Uterus (tissue), 3 donors: ENCODE measurements at regions not wholly inside any gene's neighbourhood (a gene's known extent, or its start where the extent isn't known, plus 50 kb on each side); places are given as distances from the start of the nearest gene placed in this dataset.

Source experiments
- DNase-seq, 2 donors: peaks; one replicate each; pipeline ENCODE4 v3.0.0-alpha.2; 2019 to 2020
- H3K27ac ChIP-seq, 2 donors: fragments of 200-600 bp; sonication (generic); 1 replicate in 1 of 2; 2 replicates in 1 of 2; pipeline ENCODE4 v1.5.1; 2016 to 2018
- H3K27me3 ChIP-seq, 2 donors: fragments of 200-600 bp; sonication (generic); one replicate each; pipeline ENCODE4 v1.5.1; 2018 to 2019; ENCODE audit warnings: control low read depth in 1 of 2
- H3K36me3 ChIP-seq, 2 donors: fragments of 200-600 bp; sonication (generic); one replicate each; pipeline ENCODE4 v1.5.1; 2019; ENCODE audit warnings: control low read depth in 1 of 2
- H3K4me1 ChIP-seq, 2 donors: fragments of 200-600 bp; sonication (generic); one replicate each; pipeline ENCODE4 v1.5.1; 2018 to 2019; ENCODE audit warnings: control low read depth in 1 of 2
- H3K4me3 ChIP-seq, 2 donors: fragments of 200-600 bp; sonication (generic); 1 replicate in 1 of 2; 2 replicates in 1 of 2; pipeline ENCODE4 v1.5.1; 2018 to 2019; ENCODE audit warnings: mild to moderate bottlenecking in 1 of 2
- H3K9me3 ChIP-seq, 2 donors: fragments of 200-600 bp; sonication (generic); one replicate each; pipeline ENCODE4 v1.5.1; 2019; ENCODE audit warnings: control low read depth in 1 of 2
- CTCF ChIP-seq, 4 experiments: fragments of 200-600 bp in 2 of 4; fragments of 450-650 bp in 2 of 4; sonication (generic) in 2 of 4; IDR thresholded peaks; one replicate each; pipeline ENCODE4 v1.5.1; 2016 to 2019; ENCODE audit warnings: antibody characterized with exemption in 4 of 4, mild to moderate bottlenecking in 2 of 4, moderate library complexity in 1 of 4
- POLR2A ChIP-seq, 2 donors: fragments of 450-650 bp; IDR thresholded peaks; one replicate each; pipeline ENCODE4 v1.6.1; 2016; ENCODE audit warnings: antibody characterized with exemption in 2 of 2, mild to moderate bottlenecking in 1 of 2, moderate library complexity in 1 of 2
- intact Hi-C: fragments of 100-400 bp; cut with DNase I; formaldehyde crosslinking; loops from one replicate; pipeline ENCODE4 v1.15.1; 2023; ENCODE audit warnings: low total_unique reads
- donor health status: DM: yes; HTN: yes; CAD: no.

GRCh38 chr22:48596111-48596850 lies 1231.4 kb downstream of the BRD1 start:
- Histone ChIP-seq H3K27me3 (no peaks in the 10 kb centered on the region), H3K36me3 (no peaks in the 10 kb centered on the region), H3K27ac (no peak overlapping the region), H3K4me1 (no peaks in the 10 kb centered on the region), H3K9me3 (no peaks in the 10 kb centered on the region), H3K4me3 (no peak overlapping the region)
- no peak for DNase-seq
- TF ChIP-seq CTCF (IDR thresholded peaks at IDR 0.05), result no peak
- TF ChIP-seq POLR2A (IDR thresholded peaks at IDR 0.05), result no peak
- intact Hi-C loops, result no loop called here

DNA sequence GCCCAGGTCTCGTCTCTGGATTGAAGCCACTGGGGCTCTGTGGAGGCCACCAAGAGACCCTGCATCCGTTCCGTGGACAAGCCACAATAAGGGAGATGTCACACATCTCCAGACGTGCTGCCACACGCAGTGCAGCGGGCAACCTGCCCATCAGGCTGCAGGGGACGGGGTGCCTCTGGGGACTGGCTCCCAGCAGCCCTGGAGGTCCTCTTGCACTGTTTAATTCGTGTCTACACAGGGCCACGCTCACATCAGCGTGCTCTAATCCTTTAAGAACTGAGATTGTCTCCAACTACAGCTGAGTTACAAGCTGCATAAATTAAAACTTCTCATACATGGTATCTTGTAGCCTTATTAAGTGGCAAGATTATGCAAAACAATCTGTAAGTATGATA lies 1232.2 kb downstream of the BRD1 start:
- H3K4me3 ChIP-seq, result no peak overlapping the region
- H3K4me1 ChIP-seq, result no peaks in the 10 kb centered on the region
- intact Hi-C loops, result no loop called here
- no peaks in the 10 kb centered on the region for H3K36me3 ChIP-seq
- H3K9me3 ChIP-seq, result no peaks in the 10 kb centered on the region
- no peaks in the 10 kb centered on the region for H3K27me3 ChIP-seq
- H3K27ac ChIP-seq, result no peak overlapping the region
- no peak for TF ChIP-seq POLR2A (IDR thresholded peaks at IDR 0.05)
- TF ChIP-seq CTCF (IDR thresholded peaks at IDR 0.05), result no peak
- no peak for DNase-seq

DNA sequence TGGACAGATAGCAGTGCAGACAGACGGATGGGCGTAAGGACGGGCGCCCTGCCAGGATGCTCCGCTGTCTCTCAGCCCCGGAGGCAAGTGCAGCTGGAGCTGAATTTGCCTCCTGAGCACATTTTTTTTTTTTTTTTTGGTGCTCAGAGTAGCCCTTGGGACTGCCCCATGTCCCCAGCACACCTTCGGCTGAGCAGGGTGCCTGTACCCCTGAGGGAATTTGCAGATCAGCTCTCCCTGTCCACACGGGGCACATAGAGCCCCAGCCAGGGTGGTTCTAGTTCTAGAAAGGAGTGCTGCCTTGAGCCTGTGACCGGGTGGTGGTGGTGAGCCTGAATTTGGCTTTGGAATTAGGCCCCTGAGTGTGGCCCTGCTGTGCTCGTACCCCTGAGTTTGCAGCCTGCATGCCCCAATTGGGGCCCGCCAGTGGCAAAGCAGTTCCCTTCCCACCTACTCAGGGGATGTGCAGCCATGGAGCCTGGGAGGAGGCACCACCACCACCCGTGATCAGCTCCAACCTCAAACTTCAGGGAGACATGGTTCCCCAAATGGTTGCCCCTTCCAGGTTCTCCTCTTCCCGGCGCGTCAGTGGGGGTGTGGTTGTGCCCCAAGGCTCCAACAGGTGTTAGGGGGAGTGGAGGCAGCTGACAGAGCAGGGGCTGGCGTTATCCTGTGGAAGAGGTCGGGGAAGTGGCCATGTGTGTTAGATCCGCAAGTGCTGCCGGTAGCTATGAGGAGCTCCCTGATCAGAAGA lies 1232.7 kb downstream of the BRD1 start:
- Histone ChIP-seq H3K4me1 (no peaks in the 10 kb centered on the region), H3K27ac (no peak overlapping the region), H3K27me3 (no peaks in the 10 kb centered on the region), H3K4me3 (no peak overlapping the region), H3K36me3 (no peaks in the 10 kb centered on the region), H3K9me3 (no peaks in the 10 kb centered on the region)
- DNase-seq, result no peak
- no peak for TF ChIP-seq CTCF (IDR thresholded peaks at IDR 0.05)
- TF ChIP-seq POLR2A (IDR thresholded peaks at IDR 0.05), result no peak
- intact Hi-C loops, result no loop called here

GRCh38 chr22:48594016-48594756 lies 1233.5 kb downstream of the BRD1 start:
- no peaks in the 10 kb centered on the region for H3K9me3 ChIP-seq
- H3K4me1 ChIP-seq, result no peaks in the 10 kb centered on the region
- no peak for DNase-seq
- no peaks in the 10 kb centered on the region for H3K27me3 ChIP-seq
- TF ChIP-seq CTCF (IDR thresholded peaks at IDR 0.05), result no peak
- no peak for TF ChIP-seq POLR2A (IDR thresholded peaks at IDR 0.05)
- H3K36me3 ChIP-seq, result no peaks in the 10 kb centered on the region
- no peak overlapping the region for H3K4me3 ChIP-seq
- H3K27ac ChIP-seq, result no peak overlapping the region
- intact Hi-C loops, result no loop called here

DNA sequence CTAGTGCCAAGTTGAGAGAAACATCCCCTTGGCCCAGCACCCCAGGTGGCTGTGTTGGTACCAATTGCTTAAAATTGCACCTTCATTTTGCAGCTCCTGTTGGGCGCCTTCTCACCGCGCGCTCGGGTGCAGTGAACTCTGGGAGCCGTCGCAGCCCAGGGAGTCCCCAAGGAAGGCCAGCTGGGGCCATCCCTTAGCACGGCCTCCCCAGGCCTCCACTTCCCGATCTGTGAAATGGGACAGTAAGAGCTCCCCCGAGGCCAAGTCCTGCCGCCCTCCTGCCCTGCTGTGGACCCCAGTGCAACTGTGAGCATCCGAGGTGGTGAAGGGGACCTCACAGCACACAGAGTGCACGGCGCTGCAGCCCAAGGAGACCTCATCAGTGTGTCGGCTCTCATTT lies 1234.1 kb downstream of the BRD1 start:
- Histone ChIP-seq H3K4me1 (no peaks in the 10 kb centered on the region), H3K27ac (no peak overlapping the region), H3K4me3 (no peak overlapping the region), H3K9me3 (no peaks in the 10 kb centered on the region), H3K27me3 (no peaks in the 10 kb centered on the region), H3K36me3 (no peaks in the 10 kb centered on the region)
- intact Hi-C loops, result no loop called here
- DNase-seq, result no peak
- TF ChIP-seq POLR2A (IDR thresholded peaks at IDR 0.05), result no peak
